ENCODE measurements at regions not wholly inside any gene's neighbourhood (a gene's known extent, or its start where the extent isn't known, plus 50 kb on each side); places are given as distances from the start of the nearest gene placed in this dataset.

DNA sequence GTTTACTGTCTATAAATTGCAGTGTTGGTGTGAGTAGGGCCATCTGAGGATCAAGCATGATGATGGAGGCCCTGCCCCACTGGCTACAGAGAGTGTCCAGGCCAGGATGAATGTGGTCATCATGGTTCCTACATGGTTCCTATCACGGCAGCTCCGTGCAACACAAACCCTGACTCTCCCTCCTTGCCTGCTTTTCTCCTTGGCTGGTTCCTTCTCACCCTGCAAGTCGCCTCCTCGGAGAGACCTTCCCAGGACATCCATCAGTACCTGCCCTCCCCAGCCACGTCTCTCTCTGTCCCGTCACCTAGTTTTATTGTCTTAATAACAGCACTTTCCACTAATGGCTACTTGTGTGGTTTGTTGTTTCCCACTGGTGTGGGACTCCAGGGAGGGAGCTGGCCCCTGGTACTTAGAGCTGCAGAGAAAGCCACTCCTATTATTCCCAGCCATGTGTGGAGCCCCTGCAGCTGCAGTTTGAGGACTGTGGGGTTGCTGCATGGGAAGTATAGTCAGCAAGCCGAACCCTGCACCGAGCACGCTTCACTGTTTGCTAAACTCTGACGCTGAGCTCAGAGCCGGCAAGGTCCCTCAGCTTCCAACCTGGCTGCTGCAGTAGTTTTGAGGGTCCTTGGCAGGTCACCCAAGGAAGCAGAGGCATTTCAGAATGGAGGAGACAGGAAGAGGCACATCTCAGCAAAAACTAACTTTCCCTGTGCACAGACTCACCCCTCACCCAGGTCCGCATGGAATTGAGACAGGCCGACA, 146.4 kb upstream of the VSTM2B start:
- TF ChIP-seq TAF1 (IDR thresholded peaks at IDR 0.05; ENCODE audit: low read depth, low read length), result no peak
- TF ChIP-seq POLR2A (IDR thresholded peaks at IDR 0.05; ENCODE audit: low read depth, low read length), result no peak
- no peak for TF ChIP-seq POLR2AphosphoS5 (IDR thresholded peaks at IDR 0.05; ENCODE audit: low read depth, low read length)
- no peak for TF ChIP-seq POU2F2 (IDR thresholded peaks at IDR 0.05; ENCODE audit: low read depth, low read length)
- no peak for TF ChIP-seq SPI1 (IDR thresholded peaks at IDR 0.05; ENCODE audit: low read depth, low read length)
